HG02763 (cell line): ENCODE measurements at regions not wholly inside any gene's neighbourhood (a gene's known extent, or its start where the extent isn't known, plus 50 kb on each side); places are given as distances from the start of the nearest gene placed in this dataset.
"Not testable (repeated sequence)": the region's sequence is repeated elsewhere in the genome, so short reads cannot be mapped to it uniquely, and the experiment has no call there.

Experiments used
- ATAC-seq: cut with Tn5 transposase; IDR thresholded peaks from one replicate; pipeline ENCODE4 v1.9.1; 2021; ENCODE audit warnings: mild to moderate bottlenecking, moderate library complexity; ENCODE audit not compliant: unreplicated experiment

DNA sequence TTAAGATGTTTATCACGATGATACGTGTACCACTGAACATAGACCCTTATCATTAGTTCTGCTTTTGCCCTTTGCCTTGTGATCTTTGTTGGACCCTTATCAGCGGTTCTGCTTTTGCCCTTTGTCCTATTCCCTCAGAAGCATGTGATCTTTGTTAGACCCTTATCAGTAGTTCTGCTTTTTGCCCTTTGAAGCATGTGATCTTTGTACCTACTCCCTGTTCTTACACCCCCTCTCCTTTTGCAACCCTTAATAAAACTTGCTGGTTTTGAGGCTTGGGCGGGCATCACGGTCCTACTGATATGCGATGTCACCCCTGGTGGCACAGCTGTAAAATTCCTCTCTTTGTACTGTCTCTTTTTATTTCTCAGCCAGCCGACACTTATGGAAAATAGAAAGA, 117.0 kb downstream of the SDHAF3 start:
- ATAC-seq = not testable (repeated sequence)

- no peak for ATAC-seq
Measured at GRCh38 chr7:97246317-97246716, 128.8 kb downstream of the SDHAF3 start.

DNA sequence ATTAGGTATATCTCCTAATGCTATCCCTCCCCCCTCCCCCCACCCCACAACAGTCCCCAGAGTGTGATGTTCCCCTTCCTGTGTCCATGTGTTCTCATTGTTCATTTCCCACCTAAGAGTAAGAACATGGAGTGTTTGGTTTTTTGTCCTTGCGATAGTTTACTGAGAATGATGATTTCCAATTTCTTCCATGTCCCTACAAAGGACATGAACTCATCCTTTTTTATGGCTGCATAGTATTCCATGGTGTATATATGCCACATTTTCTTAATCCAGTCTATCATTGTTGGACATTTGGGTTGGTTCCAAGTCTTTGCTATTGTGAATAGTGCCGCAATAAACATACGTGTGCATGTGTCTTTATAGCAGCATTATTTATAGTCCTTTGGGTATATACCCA, 140.7 kb downstream of the SDHAF3 start:
- not testable (repeated sequence) for ATAC-seq

DNA sequence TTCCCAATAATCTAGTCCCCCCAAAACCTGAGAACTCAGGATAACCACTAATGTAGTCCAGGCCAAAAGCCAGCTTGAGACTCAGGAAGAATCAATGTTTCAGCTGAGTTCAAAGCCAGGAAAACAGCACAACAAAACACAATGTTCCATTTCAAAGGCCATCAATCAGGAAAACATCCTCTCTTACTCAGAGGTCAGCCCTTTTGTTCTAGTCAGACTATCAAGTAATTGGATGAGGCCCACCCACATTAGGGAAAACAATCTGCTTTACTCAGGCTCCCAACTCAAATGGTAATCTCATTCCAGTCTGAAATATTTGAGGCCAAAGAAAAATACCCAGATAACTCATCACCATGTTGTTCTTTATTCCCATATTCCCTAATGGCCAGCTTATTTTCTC, 152.2 kb downstream of the SDHAF3 start:
- no peak for ATAC-seq

DNA sequence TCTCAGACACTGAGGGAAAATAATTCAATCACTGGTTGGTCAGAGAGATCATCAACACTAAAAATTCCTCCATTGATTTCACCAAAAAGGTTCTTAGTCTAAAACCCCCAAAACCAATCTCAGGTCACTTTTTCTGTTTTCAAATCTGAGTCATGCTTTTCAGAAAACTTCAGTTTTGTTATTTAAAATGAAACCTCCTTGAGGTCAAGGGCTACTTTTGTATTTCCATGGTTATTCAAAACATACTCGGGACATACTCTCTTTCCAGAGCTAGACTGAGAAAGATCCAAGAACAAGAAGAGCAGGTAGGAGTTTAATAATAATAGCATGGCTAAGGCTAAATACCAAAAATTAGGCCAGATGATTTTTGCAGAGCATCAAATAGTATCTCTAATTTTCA, 152.8 kb downstream of the SDHAF3 start:
- ATAC-seq = no peak

DNA sequence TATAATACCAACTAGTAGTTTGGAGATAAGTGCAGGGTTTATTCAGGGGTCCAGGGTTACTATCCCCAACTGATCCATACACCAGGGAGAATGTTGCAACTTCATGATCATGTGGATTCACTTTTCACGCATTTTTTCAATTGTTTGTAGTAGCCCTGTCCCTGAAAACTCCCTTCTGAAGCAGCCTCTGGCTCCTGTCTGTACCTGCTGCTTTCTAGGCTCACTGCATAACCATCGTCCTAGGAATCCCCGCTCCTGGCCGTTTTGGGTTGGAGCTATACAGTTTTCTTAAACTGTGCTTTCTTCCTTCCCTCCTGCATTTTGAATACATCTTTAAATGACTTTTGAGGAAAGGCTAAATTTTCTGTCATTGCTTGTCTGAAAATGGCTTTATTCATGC, 154.1 kb downstream of the SDHAF3 start:
- no peak for ATAC-seq

DNA sequence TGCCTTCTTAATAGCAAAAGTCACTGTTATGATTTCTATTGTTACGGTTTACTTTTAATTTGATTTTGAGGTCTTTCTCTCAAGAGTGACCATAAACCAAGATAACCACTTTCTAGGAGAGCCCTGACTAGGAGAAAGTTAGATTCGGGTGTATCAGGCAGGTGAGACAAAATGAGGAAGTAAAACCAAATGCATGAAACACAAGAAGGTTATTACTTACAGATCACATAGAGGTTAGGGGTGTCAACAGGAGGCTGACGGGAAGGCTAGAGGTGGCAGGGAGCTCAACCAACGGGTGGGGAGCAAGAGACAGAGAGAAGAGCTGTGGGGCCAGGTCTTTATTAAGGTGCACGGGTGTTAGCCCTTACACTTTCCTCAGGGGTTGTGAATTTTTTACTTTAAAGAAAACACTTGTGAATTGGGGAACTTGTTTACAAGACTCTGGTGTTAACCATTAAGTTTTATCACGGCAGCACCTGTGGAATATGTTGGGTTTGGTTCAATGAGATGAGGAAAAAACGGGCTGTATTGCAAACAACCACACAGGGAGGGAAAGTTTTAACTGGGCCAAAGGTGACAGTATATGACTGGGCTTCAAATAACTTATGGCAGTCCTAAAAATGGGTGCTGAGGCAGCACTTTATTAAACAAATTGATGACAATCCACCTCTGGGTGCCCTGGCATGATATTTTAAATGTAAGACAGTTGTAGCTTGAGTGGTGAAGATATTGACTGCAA, 154.9 kb downstream of the SDHAF3 start:
- ATAC-seq = peak; percentile 68

DNA sequence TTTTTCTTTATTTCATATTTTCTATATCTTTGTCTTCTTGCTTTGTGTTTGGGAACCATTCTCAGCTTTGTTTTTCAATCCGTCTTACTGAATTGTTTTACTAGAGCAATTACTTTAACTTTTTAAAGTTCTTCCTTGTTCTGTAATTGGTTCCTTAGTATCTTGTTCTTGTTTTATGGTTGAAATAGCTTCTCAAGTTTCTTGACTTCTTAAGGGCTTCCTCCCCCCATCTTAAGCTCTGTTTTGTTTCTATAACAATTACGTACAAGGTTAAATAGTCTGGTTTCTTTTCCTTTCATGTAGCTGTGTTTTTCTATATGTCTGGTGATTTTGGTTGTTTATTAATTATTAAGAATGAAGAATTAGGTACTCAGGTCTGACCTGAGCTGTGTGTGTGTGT, 158.0 kb downstream of the SDHAF3 start:
- no peak for ATAC-seq

GRCh38 chr7:97280950-97281349, 163.5 kb downstream of the SDHAF3 start:
- ATAC-seq = no peak

DNA sequence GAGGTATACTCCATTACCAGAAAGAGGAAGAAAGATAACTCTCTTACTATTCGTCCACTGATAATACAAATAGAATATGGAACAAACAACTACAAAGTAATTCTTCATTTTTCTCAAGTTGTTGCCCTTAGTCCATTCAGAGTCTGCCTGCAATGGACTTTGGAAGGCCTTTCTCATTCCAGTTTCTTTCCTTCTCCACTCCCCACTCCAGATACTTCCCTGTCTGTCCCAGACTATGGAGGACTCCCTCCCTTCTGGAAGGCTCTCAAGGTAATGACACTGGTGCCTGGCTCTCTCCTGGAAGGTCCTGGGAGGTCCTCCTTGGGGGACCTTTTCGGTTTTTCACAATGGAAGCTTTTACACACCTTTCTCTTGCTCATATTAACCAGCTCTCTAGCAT, 167.8 kb downstream of the SDHAF3 start:
- ATAC-seq = no peak

DNA sequence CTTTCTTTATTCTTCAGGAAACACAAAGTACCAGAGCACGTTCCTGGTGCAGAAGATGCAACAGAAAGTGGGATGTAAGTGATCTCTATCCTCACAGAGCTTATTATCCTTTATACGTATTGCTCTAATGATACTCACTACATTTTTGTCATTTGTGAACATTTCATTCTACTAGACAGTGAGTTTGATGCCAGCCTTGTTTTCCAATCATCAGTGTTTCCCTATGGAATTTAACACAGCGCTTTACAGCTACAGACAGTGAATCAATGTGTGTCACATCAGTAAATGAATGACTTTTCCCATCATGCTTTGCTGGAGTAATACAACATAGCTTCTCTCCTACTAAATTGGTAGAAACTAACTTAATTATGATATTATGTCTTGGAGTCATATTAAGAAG, 175.5 kb downstream of the SDHAF3 start:
- no peak for ATAC-seq

DNA sequence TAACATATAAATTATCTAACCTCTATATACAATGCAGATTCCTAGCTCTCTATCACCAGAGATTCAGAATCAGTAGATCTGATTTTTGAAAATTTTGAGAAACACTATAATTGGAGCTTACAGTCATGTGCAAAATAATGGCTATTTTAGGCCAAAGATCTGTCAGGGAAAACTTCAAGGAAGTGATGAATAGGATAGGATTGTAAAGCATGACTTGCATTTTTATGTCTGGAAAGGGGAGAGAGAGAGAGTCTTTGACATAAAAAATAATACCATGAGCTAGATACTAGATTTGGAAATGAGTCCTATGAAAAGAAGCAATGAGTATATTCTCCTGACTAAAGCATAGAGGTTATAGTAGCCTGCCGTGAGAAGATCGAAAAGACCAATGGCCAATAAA, 181.1 kb downstream of the SDHAF3 start:
- ATAC-seq = no peak

DNA sequence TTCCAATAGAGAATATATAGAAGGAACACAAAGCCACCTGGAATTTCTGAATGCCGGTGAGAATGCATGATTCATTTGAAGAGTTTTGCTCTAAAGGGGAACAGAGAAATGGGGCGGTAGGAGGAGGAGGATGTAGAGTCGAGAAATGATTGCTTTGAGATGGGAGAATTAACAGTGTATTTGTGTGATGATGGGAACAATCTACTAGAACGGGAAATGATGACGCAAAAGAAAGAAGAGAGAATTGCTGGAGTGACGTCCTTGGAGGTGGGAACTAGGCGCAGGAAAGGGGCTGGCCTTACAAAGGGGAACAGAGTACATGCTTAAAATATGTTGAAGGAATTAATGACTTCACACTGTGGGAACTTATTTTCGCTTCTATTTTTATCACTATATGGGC, 188.1 kb downstream of the SDHAF3 start:
- ATAC-seq = no peak

DNA sequence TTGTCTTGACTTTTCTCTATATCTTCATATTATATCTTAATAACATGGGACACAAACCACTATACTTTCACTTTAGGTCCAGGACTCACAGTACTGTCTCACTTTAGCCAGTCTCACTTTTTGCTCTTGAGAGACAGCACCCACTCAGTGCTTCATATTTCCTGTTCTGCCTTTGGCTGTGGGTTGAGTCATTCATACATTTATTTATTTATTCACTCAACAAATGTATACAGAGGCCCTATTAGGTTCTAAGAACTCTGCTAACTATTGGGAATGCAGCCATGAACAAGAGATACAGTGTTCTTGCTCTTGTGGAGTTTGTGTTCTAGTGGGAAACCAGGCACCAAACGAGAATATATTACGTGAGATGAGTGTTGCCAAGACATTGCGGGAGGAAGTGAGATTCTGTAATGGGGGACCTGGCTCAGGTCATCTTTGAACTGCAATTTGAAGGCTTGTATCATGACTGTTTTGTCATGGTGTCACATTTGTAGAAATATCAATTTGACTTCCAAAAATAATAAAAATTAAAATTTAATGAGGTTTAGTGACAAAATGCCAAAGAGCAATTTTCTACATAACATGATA, 190.1 kb downstream of the SDHAF3 start:
- ATAC-seq = no peak

GRCh38 chr7:97313900-97314299, 196.4 kb downstream of the SDHAF3 start:
- ATAC-seq = no peak

- ATAC-seq = no peak
Measured at GRCh38 chr7:97317575-97317974, 200.1 kb downstream of the SDHAF3 start.

DNA sequence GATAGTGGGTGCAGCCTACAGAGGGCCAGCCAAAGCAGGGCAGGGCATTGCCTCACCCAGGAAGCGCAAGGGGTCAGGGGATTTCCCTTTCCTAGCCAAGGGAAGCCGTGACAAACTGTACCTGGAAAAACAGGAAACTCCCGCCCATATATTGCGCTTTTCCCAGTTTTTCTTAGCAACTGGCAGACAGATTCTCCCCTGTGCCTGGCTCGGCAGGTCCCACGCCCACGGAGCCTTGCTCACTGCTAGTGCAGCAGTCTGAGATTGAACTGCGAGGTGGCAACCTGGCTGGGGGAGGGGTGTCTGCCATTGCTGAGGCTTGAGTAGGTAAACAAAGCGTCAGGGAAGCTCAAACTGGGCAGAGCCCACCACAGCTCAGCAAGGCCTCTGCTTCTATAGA, 212.4 kb downstream of the SDHAF3 start:
- not testable (repeated sequence) for ATAC-seq

DNA sequence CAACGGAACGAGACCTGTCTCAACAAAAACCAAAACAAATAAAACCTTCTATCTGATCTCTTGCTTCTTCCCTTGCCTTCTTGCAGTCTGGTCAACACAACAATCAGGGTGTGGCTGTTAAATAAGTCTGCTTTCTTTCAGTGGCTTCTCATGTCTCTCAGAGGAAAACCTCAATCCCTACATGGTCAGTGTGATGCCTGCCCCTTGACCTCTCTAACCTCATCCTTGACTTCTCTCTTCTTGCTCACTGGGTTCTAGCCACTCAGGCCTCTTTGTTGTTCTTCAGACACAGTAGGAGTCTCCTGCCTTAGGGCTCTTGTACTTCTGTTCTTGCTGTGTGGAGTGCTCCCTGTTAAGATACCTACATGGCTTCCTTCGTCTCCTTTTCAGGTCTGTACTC, 220.4 kb downstream of the SDHAF3 start:
- no peak for ATAC-seq

GRCh38 chr7:97342512-97342911, 225.0 kb downstream of the SDHAF3 start:
- no peak for ATAC-seq

DNA sequence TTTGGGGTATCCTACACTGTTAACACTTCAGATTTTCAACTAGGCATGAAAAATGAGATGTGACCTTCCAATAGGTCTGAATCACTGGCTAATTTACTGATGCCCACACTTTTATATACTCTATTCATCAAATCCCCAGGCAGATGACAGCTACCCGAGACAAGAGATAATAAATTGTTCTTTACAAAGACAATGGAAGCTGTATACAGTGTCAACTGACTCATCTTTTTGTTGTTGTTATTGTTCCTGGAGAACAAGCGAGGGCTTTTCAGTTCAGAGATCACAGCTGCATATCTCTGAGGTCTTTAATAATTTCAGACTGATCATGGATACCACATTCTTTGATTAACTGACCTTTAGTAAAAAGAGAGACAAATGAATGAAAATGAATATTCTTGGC, 228.9 kb downstream of the SDHAF3 start:
- ATAC-seq = no peak

DNA sequence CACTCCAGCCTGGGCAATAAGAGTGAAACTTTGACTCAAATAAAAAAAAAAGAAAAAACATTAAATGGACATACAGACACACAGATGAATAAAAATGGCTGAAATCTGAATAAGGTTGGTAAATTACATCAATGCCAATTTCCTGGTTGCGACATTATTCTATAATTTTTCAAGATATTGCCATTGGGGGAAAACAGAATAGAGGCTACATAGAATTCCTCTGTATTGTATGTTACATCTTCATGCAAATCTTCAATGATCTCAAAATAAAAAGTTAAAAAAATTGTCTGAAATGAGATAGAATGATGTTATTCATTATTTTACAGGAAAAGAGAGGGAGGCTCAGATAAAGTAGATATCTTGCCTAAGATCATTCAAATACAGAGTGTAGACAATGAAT, 234.0 kb downstream of the SDHAF3 start:
- ATAC-seq = no peak

DNA sequence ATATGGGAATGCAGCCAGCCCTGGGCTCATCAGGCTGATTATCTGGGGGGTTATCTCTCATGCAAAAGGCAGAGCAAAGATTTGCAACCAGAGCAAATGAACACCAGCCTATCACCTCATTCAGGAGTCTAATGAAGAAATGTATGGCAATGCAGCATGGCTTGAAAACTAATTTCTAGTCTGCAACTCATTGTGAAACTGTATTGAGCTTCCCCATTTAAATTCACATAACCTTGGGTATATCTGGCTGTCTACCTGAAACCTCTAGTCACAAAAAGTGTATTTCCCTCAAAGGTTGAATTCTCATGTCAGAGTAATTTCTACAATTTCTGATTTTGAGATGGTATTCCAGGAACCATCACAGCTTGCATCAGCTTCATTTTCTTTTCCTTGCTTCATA, 240.0 kb downstream of the SDHAF3 start:
- no peak for ATAC-seq

GRCh38 chr7:97372882-97373281, 255.4 kb downstream of the SDHAF3 start:
- no peak for ATAC-seq
